GM18861 (cell line): ENCODE measurements at regions not wholly inside any gene's neighbourhood (a gene's known extent, or its start where the extent isn't known, plus 50 kb on each side); places are given as distances from the start of the nearest gene placed in this dataset.
"Not testable (repeated sequence)": the region's sequence is repeated elsewhere in the genome, so short reads cannot be mapped to it uniquely, and the experiment has no call there.

Source experiments
- ATAC-seq: cut with Tn5 transposase; IDR thresholded peaks from one replicate; pipeline ENCODE4 v1.9.1; 2021; ENCODE audit not compliant: unreplicated experiment

GRCh38 chr1:66424530-66424929 lies 109.4 kb upstream of the SGIP1 start:
- not testable (repeated sequence) for ATAC-seq

- ATAC-seq: no peak
Observed at GRCh38 chr1:66426239-66426853, 107.6 kb upstream of the SGIP1 start.

- ATAC-seq: not testable (repeated sequence)
Observed at GRCh38 chr1:66430815-66431214, 103.1 kb upstream of the SGIP1 start.

GRCh38 chr1:66431999-66432398 lies 102.0 kb upstream of the SGIP1 start:
- ATAC-seq: no peak

GRCh38 chr1:66433611-66434010 lies 100.3 kb upstream of the SGIP1 start:
- ATAC-seq: no peak

GRCh38 chr1:66434096-66434495 lies 99.9 kb upstream of the SGIP1 start:
- ATAC-seq: no peak

GRCh38 chr1:66435541-66435940 lies 98.4 kb upstream of the SGIP1 start:
- no peak for ATAC-seq

GRCh38 chr1:66436378-66437135 lies 97.4 kb upstream of the SGIP1 start:
- peak; percentile 54 for ATAC-seq

GRCh38 chr1:66437136-66437401 lies 96.9 kb upstream of the SGIP1 start:
- ATAC-seq: no peak

GRCh38 chr1:66438062-66438461 lies 95.9 kb upstream of the SGIP1 start:
- no peak for ATAC-seq

GRCh38 chr1:66438501-66438900 lies 95.5 kb upstream of the SGIP1 start:
- ATAC-seq: no peak

GRCh38 chr1:66439031-66439740 lies 94.8 kb upstream of the SGIP1 start:
- ATAC-seq: peak; percentile 60

GRCh38 chr1:66443793-66444192 lies 90.2 kb upstream of the SGIP1 start:
- no peak for ATAC-seq

GRCh38 chr1:66444438-66445265 lies 89.3 kb upstream of the SGIP1 start:
- no peak for ATAC-seq

GRCh38 chr1:66445492-66446181 lies 88.3 kb upstream of the SGIP1 start:
- peak; percentile 68 for ATAC-seq

- peak; percentile 53 for ATAC-seq
Observed at GRCh38 chr1:66446261-66447001, 87.5 kb upstream of the SGIP1 start.

GRCh38 chr1:66450043-66450514 lies 83.9 kb upstream of the SGIP1 start:
- ATAC-seq: no peak

GRCh38 chr1:66450847-66451246 lies 83.1 kb upstream of the SGIP1 start:
- ATAC-seq: no peak

GRCh38 chr1:66452162-66452561 lies 81.8 kb upstream of the SGIP1 start:
- ATAC-seq: no peak

- peak; percentile 95 for ATAC-seq
Observed at GRCh38 chr1:66452982-66453381, 81.0 kb upstream of the SGIP1 start.
